ENCODE measurements at regions not wholly inside any gene's neighbourhood (a gene's known extent, or its start where the extent isn't known, plus 50 kb on each side); places are given as distances from the start of the nearest gene placed in this dataset.

DNA sequence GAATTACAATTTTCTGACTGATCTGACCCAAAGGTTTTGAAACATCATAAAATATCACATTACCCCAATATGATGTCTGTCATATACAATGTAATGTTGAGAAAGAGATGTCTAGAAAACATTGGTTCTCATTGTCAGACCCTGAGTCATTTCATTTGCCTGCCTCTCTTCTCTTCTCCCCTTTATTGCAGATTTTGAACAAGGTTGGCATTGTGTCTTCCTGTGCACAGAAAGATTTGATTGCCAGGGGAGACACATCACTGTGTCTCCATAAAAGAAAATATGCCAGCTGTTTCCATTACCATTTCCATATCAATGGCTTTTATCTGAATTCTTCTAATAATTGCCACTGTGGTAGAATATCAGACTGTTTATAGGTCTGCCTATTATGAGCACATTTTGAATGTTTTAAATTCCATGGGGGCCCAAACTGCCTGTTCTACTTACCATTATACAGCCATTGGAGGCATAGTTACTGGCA lies 65.6 kb downstream of the IFI44 start:
- no peaks in the 10 kb centered on the region for H3K27me3 ChIP-seq
- no peaks in the 10 kb centered on the region for H3K4me1 ChIP-seq
- H3K36me3 ChIP-seq, result no peaks in the 10 kb centered on the region
- no peaks in the 10 kb centered on the region for H3K9me3 ChIP-seq
- intact Hi-C loops (cut with DNase I; ENCODE audit: low total_unique reads), result no loop called here
- TF ChIP-seq, protein P1, sequence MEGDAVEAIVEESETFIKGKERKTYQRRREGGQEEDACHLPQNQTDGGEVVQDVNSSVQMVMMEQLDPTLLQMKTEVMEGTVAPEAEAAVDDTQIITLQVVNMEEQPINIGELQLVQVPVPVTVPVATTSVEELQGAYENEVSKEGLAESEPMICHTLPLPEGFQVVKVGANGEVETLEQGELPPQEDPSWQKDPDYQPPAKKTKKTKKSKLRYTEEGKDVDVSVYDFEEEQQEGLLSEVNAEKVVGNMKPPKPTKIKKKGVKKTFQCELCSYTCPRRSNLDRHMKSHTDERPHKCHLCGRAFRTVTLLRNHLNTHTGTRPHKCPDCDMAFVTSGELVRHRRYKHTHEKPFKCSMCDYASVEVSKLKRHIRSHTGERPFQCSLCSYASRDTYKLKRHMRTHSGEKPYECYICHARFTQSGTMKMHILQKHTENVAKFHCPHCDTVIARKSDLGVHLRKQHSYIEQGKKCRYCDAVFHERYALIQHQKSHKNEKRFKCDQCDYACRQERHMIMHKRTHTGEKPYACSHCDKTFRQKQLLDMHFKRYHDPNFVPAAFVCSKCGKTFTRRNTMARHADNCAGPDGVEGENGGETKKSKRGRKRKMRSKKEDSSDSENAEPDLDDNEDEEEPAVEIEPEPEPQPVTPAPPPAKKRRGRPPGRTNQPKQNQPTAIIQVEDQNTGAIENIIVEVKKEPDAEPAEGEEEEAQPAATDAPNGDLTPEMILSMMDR (IDR thresholded peaks at IDR 0.05), result no peak
- TF ChIP-seq POLR2A (IDR thresholded peaks at IDR 0.05), result no peak
- DNase-seq, result no peak
- no peak overlapping the region for H3K4me3 ChIP-seq
- H3K27ac ChIP-seq, result no peak overlapping the region

- Histone ChIP-seq H3K27me3 (no peaks in the 10 kb centered on the region), H3K4me3 (no peak overlapping the region), H3K27ac (no peak overlapping the region), H3K36me3 (no peaks in the 10 kb centered on the region), H3K4me1 (no peaks in the 10 kb centered on the region), H3K9me3 (no peaks in the 10 kb centered on the region)
- intact Hi-C loops (cut with DNase I; ENCODE audit: low total_unique reads), result no loop called here
- no peak for DNase-seq
- TF ChIP-seq POLR2A (IDR thresholded peaks at IDR 0.05), result no peak
- TF ChIP-seq, protein P1 (IDR thresholded peaks at IDR 0.05), result no peak
Observed at GRCh38 chr1:78716186-78716585, 66.6 kb downstream of the IFI44 start.

DNA sequence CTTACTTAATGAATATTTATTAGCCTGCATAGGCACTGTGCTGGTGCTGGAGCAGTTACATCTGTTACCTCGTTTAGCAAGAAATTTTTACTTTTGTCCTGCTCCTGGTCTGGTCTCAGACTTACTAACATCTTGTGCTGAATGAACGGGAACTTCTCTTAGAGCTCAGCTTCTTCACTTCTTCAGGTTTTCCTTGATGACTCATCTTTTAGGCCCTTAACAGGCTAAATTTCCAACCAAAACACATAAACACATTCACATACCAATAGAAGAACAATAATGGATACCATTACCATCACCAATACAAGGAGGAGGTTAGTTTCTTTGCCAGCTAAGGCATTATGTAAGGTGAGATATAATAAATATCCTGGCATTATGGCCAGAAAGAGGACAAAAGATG lies 68.9 kb downstream of the IFI44 start:
- intact Hi-C loops (cut with DNase I; ENCODE audit: low total_unique reads), result no loop called here
- Histone ChIP-seq H3K4me1 (no peaks in the 10 kb centered on the region), H3K27ac (no peak overlapping the region), H3K36me3 (no peaks in the 10 kb centered on the region), H3K4me3 (no peak overlapping the region), H3K9me3 (no peaks in the 10 kb centered on the region), H3K27me3 (no peaks in the 10 kb centered on the region)
- DNase-seq, result no peak
- no peak for TF ChIP-seq POLR2A (IDR thresholded peaks at IDR 0.05)
- TF ChIP-seq, protein P1 (IDR thresholded peaks at IDR 0.05), result no peak

GRCh38 chr1:78721136-78721535 lies 71.5 kb downstream of the IFI44 start:
- no peak for DNase-seq
- Histone ChIP-seq H3K36me3 (no peaks in the 10 kb centered on the region), H3K27ac (no peak overlapping the region), H3K4me3 (no peak overlapping the region), H3K4me1 (no peaks in the 10 kb centered on the region), H3K9me3 (no peaks in the 10 kb centered on the region), H3K27me3 (no peaks in the 10 kb centered on the region)
- TF ChIP-seq, protein P1 (IDR thresholded peaks at IDR 0.05), result no peak
- TF ChIP-seq POLR2A (IDR thresholded peaks at IDR 0.05), result no peak
- intact Hi-C loops (cut with DNase I; ENCODE audit: low total_unique reads), result no loop called here

GRCh38 chr1:78722105-78722504 lies 72.5 kb downstream of the IFI44 start:
- no peak for TF ChIP-seq POLR2A (IDR thresholded peaks at IDR 0.05)
- TF ChIP-seq, protein P1 (IDR thresholded peaks at IDR 0.05), result no peak
- intact Hi-C loops (cut with DNase I; ENCODE audit: low total_unique reads), result no loop called here
- no peak for DNase-seq
- no peaks in the 10 kb centered on the region for H3K4me1 ChIP-seq
- H3K27me3 ChIP-seq, result no peaks in the 10 kb centered on the region
- H3K27ac ChIP-seq, result no peak overlapping the region
- no peak overlapping the region for H3K4me3 ChIP-seq
- H3K36me3 ChIP-seq, result no peaks in the 10 kb centered on the region
- H3K9me3 ChIP-seq, result no peaks in the 10 kb centered on the region

Measured in uterus (tissue), 3 donors.